Mammary epithelial cell (primary cell): ENCODE measurements at regions not wholly inside any gene's neighbourhood (a gene's known extent, or its start where the extent isn't known, plus 50 kb on each side); places are given as distances from the start of the nearest gene placed in this dataset.

Experiments
- CTCF ChIP-seq, 2 donors: IDR thresholded peaks in 1 of 2; conservative IDR thresholded peaks in 1 of 2; 2 replicates each; pipeline ENCODE4 v1.5.1; 2011 to 2012; ENCODE audit warnings: inconsistent platforms in 2 of 2, low read length in 2 of 2, mild to moderate bottlenecking in 2 of 2, control low read depth in 1 of 2, low read depth in 1 of 2; ENCODE audit not compliant: insufficient read depth in 1 of 2; ENCODE audit errors: extremely low read depth in 1 of 2
- EZH2 ChIP-seq: IDR thresholded peaks from 2 replicates; pipeline ENCODE4 v1.6.1; 2012; ENCODE audit warnings: low read length, inconsistent platforms, borderline replicate concordance

- TF ChIP-seq CTCF (conservative IDR thresholded peaks at IDR 0.05 in 1 of 2, IDR thresholded peaks at IDR 0.05 in 1 of 2; ENCODE audit: extremely low read depth in 1 of 2, insufficient read depth in 1 of 2, low read depth in 1 of 2, low read length in 2 of 2) (no peak), EZH2 (no peak)
Observed at GRCh38 chr6:137808191-137808590, 58.9 kb upstream of the TNFAIP3 start.
